ENCODE measurements at regions not wholly inside any gene's neighbourhood (a gene's known extent, or its start where the extent isn't known, plus 50 kb on each side); places are given as distances from the start of the nearest gene placed in this dataset.

DNA sequence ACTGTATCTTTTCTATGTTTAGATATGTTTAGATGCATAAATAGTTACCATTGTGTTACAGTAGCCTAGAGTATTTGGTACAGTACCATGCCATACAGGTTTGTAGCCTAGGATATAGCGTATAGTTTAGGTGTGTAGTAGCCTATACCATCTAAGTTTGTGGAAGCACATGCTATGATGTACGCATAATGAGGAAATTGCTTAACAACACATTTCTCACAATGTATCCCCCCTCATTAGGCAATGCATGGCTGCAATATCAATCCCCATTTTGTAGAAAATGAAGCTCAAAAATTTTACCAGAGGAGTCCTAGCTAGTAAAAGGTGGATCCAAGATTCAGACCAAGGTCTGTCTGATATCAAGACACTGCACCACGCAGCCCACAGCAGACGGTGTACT lies 376.4 kb upstream of the NFE2L3 start:
- H3K4me3 Mint-ChIP-seq: no peak overlapping the region
- no peaks in the 10 kb centered on the region for H3K9me3 Mint-ChIP-seq
- no peak for DNase-seq (ENCODE audit: extremely low spot score, unreplicated experiment)
- TF ChIP-seq, protein P1, sequence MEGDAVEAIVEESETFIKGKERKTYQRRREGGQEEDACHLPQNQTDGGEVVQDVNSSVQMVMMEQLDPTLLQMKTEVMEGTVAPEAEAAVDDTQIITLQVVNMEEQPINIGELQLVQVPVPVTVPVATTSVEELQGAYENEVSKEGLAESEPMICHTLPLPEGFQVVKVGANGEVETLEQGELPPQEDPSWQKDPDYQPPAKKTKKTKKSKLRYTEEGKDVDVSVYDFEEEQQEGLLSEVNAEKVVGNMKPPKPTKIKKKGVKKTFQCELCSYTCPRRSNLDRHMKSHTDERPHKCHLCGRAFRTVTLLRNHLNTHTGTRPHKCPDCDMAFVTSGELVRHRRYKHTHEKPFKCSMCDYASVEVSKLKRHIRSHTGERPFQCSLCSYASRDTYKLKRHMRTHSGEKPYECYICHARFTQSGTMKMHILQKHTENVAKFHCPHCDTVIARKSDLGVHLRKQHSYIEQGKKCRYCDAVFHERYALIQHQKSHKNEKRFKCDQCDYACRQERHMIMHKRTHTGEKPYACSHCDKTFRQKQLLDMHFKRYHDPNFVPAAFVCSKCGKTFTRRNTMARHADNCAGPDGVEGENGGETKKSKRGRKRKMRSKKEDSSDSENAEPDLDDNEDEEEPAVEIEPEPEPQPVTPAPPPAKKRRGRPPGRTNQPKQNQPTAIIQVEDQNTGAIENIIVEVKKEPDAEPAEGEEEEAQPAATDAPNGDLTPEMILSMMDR (conservative IDR thresholded peaks at IDR 0.05): no peak
- H3K27me3 Mint-ChIP-seq: peaks cover 26% of the 10 kb centered on the region
- no peaks in the 10 kb centered on the region for H3K36me3 Mint-ChIP-seq
- peaks cover 14% of the 10 kb centered on the region for H3K4me1 Mint-ChIP-seq (ENCODE audit: unreplicated experiment)
- no peak overlapping the region for H3K27ac Mint-ChIP-seq

DNA sequence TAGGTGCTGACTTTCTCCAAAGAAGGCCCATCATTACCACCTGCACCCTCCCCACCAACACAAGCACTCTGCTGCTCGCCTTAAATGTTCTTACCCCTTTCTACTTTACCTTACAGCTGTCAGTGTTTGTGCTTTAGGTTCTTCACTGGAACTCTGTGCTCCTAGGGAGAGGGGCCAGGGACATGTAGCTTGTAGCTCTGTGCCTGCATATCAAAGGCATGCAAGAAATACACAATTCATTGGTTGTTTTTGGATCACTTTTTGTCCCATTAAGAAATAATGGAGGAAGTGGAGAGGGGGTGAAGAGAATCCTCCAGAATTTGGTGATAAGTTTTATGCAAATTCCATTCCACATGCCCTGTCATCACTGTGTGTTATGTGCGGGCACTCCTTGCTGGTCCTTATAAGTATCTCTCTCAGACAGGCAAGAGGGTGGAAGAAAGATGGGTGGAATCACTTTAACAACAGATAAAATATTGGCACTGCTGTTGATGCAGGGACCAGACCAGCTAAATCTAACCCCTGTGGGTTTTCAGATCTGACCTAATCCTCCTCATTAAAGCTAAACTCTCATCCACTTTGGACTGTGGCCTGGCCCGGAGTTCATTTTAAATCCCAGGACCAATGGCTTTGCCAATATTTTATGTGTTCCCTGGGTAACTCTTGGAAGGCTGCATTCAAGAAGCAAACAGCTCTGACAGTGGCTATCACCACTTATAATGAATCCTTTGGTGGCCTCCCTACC lies 375.8 kb upstream of the NFE2L3 start:
- Mint-ChIP-seq H3K36me3 (no peaks in the 10 kb centered on the region), H3K9me3 (no peaks in the 10 kb centered on the region), H3K4me1 (ENCODE audit: unreplicated experiment) (peaks cover 14% of the 10 kb centered on the region), H3K27ac (no peak overlapping the region), H3K4me3 (no peak overlapping the region), H3K27me3 (peaks cover 31% of the 10 kb centered on the region)
- no peak for DNase-seq (ENCODE audit: extremely low spot score, unreplicated experiment)
- TF ChIP-seq, protein P1 (conservative IDR thresholded peaks at IDR 0.05): no peak

DNA sequence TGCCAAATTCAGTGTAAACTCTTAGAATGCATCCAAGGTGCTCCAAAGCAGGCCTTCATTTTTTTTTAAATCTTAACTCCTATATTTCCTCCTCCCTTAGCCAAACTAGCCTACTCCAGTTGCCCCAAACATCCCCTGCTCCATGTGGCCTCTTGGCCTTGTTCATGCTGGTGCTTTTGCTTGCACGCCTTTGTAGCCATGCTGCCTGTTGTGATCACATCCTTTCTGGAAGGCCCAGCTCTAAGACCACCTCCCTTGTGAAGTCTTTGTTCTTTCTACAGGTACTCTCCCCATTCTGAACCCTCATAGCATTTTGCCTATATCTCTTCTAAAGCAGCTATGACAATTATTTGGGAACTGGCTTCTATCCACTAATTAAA lies 375.3 kb upstream of the NFE2L3 start:
- Mint-ChIP-seq H3K27ac (no peak overlapping the region), H3K27me3 (peaks cover 32% of the 10 kb centered on the region), H3K9me3 (no peaks in the 10 kb centered on the region), H3K4me3 (no peak overlapping the region), H3K36me3 (no peaks in the 10 kb centered on the region), H3K4me1 (ENCODE audit: unreplicated experiment) (peaks cover 14% of the 10 kb centered on the region)
- TF ChIP-seq, protein P1 (conservative IDR thresholded peaks at IDR 0.05): no peak
- DNase-seq (ENCODE audit: extremely low spot score, unreplicated experiment): no peak

DNA sequence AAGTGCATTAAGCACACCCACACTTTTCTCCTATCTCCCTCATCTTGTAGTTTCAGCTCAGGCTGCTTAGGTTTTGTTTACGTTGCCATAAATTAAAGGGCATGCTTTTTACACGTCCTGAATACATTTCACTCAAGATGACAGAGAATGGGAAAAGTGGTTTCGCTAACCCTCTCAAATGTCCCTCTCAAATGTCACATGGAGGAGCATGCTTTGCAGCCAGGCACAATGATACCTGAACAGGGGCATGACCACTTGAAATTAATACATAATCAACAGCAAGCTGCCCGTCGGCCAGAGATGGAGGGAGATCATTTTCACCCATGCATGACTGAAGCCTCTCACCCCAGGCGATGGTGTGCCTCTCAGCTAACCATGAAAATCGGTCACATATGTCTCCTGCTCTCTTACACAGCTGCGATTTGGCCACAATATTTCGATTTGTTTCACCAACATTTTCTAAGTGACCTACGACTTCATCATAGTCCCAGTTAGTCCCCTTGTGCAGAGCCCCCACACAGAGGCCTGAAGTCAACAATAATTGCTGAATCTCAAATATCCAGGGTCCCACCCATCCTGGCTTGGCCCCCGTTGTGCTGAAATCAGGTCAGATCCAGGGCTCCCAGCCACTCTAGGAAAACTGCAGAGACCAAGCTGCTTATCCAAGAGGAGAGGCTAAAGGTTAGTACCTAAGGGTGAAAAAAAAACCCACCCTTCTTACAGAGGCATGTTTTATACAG lies 373.9 kb upstream of the NFE2L3 start:
- H3K9me3 Mint-ChIP-seq: no peaks in the 10 kb centered on the region
- no peak overlapping the region for H3K4me3 Mint-ChIP-seq
- DNase-seq (ENCODE audit: extremely low spot score, unreplicated experiment): no peak
- peaks cover 30% of the 10 kb centered on the region for H3K27me3 Mint-ChIP-seq
- TF ChIP-seq, protein P1 (conservative IDR thresholded peaks at IDR 0.05): no peak
- H3K4me1 Mint-ChIP-seq (ENCODE audit: unreplicated experiment): peaks cover 14% of the 10 kb centered on the region
- no peak overlapping the region for H3K27ac Mint-ChIP-seq
- no peaks in the 10 kb centered on the region for H3K36me3 Mint-ChIP-seq

DNA sequence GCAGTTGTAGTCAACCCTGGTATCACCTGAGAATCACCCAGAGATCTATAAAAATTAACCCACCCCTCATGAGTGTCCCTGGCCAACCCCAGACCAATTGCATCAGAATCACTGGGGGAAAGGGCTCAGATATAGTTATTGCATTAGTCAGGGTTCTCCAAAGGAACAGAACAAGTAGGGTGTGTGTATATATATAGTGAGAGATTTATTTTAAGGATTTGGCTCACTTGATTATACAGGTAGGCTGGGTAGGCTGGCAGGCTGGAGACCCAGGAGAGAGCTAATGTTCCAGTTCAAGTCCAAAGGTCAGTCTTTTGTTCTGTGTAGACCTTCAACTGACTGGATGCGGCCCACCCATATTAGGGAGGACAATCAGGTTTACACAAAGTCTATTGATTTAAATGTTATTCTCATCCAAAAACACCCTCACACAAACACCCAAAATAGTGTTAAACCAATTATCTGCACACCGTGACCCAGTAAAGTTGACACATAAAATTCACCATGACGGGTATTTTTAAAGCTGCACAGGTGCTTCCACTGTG lies 372.9 kb upstream of the NFE2L3 start:
- no peaks in the 10 kb centered on the region for H3K36me3 Mint-ChIP-seq
- peaks cover 34% of the 10 kb centered on the region for H3K27me3 Mint-ChIP-seq
- H3K4me3 Mint-ChIP-seq: no peak overlapping the region
- no peaks in the 10 kb centered on the region for H3K9me3 Mint-ChIP-seq
- peaks cover 14% of the 10 kb centered on the region for H3K4me1 Mint-ChIP-seq (ENCODE audit: unreplicated experiment)
- DNase-seq (ENCODE audit: extremely low spot score, unreplicated experiment): no peak
- TF ChIP-seq, protein P1 (conservative IDR thresholded peaks at IDR 0.05): no peak
- no peak overlapping the region for H3K27ac Mint-ChIP-seq
